H9 (cell line): ENCODE measurements at regions not wholly inside any gene's neighbourhood (a gene's known extent, or its start where the extent isn't known, plus 50 kb on each side); places are given as distances from the start of the nearest gene placed in this dataset.

Source experiments
- DNase-seq: peaks from one replicate; pipeline ENCODE4 v3.0.0-alpha.2; 2017
- H2AFZ ChIP-seq: one replicate; pipeline ENCODE4 v1.6.1; 2013; ENCODE audit warnings: mild to moderate bottlenecking, low read length, control low read depth, moderate library complexity
- H2AK5ac ChIP-seq: 2 replicates; pipeline ENCODE4 v1.6.1; 2013; ENCODE audit warnings: low read length, control low read depth, mixed read lengths; ENCODE audit not compliant: insufficient read length
- H2BK120ac ChIP-seq: one replicate; pipeline ENCODE4 v1.6.1; 2013; ENCODE audit warnings: low read depth, mild to moderate bottlenecking, low read length, control low read depth, inconsistent platforms; ENCODE audit not compliant: poor library complexity, severe bottlenecking
- H2BK12ac ChIP-seq: 2 replicates; pipeline ENCODE4 v1.6.1; 2013; ENCODE audit warnings: low read length, control low read depth, mixed read lengths, low read depth; ENCODE audit not compliant: insufficient read length
- H2BK15ac ChIP-seq: 2 replicates; pipeline ENCODE4 v1.6.1; 2013; ENCODE audit warnings: low read depth, low read length, control low read depth
- H2BK20ac ChIP-seq: one replicate; pipeline ENCODE4 v1.6.1; 2013; ENCODE audit warnings: low read depth, mild to moderate bottlenecking, low read length, control low read depth, inconsistent platforms; ENCODE audit not compliant: poor library complexity, severe bottlenecking
- H2BK5ac ChIP-seq: 2 replicates; pipeline ENCODE4 v1.6.1; 2013; ENCODE audit warnings: low read length, control low read depth, mixed read lengths; ENCODE audit not compliant: insufficient read length
- H3K14ac ChIP-seq: 2 replicates; pipeline ENCODE4 v1.6.1; 2013; ENCODE audit warnings: low read length, control low read depth; ENCODE audit not compliant: insufficient read depth
- H3K18ac ChIP-seq: 2 replicates; pipeline ENCODE4 v1.6.1; 2013; ENCODE audit warnings: low read depth, mild to moderate bottlenecking, mixed read lengths, low read length, control low read depth; ENCODE audit not compliant: insufficient read length
- H3K23ac ChIP-seq: 2 replicates; pipeline ENCODE4 v1.6.1; 2013; ENCODE audit warnings: low read length, control low read depth, mixed read lengths, low read depth; ENCODE audit not compliant: insufficient read length
- H3K23me2 ChIP-seq: 2 replicates; pipeline ENCODE4 v1.6.1; 2013; ENCODE audit warnings: low read depth, mild to moderate bottlenecking, mixed read lengths, low read length, control low read depth; ENCODE audit not compliant: insufficient read length, poor library complexity, severe bottlenecking
- H3K27ac ChIP-seq: 2 replicates; pipeline ENCODE4 v1.5.1; 2013; ENCODE audit warnings: low read length, control low read depth, mixed read lengths, low read depth; ENCODE audit not compliant: insufficient read length
- H3K27me3 ChIP-seq: 2 replicates; pipeline ENCODE4 v1.6.1; 2013; ENCODE audit warnings: low read length, control low read depth, inconsistent platforms; ENCODE audit not compliant: insufficient read depth
- H3K4ac ChIP-seq: 2 replicates; pipeline ENCODE4 v1.6.1; 2013; ENCODE audit warnings: low read depth, mild to moderate bottlenecking, control low read depth, inconsistent platforms, low read length, moderate library complexity
- H3K4me1 ChIP-seq: 2 replicates; pipeline ENCODE4 v1.6.1; 2013; ENCODE audit warnings: low read length, control low read depth, inconsistent platforms; ENCODE audit not compliant: insufficient read depth
- H3K4me2 ChIP-seq: 2 replicates; pipeline ENCODE4 v1.6.1; 2013; ENCODE audit warnings: low read length, control low read depth, mixed read lengths; ENCODE audit not compliant: insufficient read length, insufficient read depth
- H3K56ac ChIP-seq: 2 replicates; pipeline ENCODE4 v1.6.1; 2013; ENCODE audit warnings: low read depth, mild to moderate bottlenecking, mixed read lengths, low read length, control low read depth; ENCODE audit not compliant: insufficient read length
- H3K79me1 ChIP-seq: 2 replicates; pipeline ENCODE4 v1.6.1; 2013; ENCODE audit warnings: low read depth, mild to moderate bottlenecking, moderate library complexity, low read length, control low read depth, inconsistent platforms; ENCODE audit not compliant: insufficient read depth, poor library complexity, severe bottlenecking
- H3K79me2 ChIP-seq: 2 replicates; pipeline ENCODE4 v1.6.1; 2013; ENCODE audit warnings: low read length, control low read depth, inconsistent platforms; ENCODE audit not compliant: insufficient read depth
- H3K9ac ChIP-seq: 2 replicates; pipeline ENCODE4 v1.6.1; 2013; ENCODE audit warnings: low read length, control low read depth, mixed read lengths; ENCODE audit not compliant: insufficient read length; ENCODE audit errors: extremely low read depth
- H3K9me3 ChIP-seq: one replicate; pipeline ENCODE4 v1.6.1; 2013; ENCODE audit warnings: low read depth, low read length, inconsistent platforms; ENCODE audit not compliant: control insufficient read depth
- H3T11ph ChIP-seq: one replicate; pipeline ENCODE4 v1.6.1; 2013; ENCODE audit warnings: mild to moderate bottlenecking, low read length, control low read depth, inconsistent platforms
- H4K20me1 ChIP-seq: one replicate; pipeline ENCODE4 v1.6.1; 2013; ENCODE audit not compliant: control insufficient read depth, insufficient read length, insufficient read depth
- H4K5ac ChIP-seq: 2 replicates; pipeline ENCODE4 v1.6.1; 2013; ENCODE audit warnings: low read depth, mild to moderate bottlenecking, mixed read lengths, low read length, control low read depth; ENCODE audit not compliant: insufficient read length
- H4K8ac ChIP-seq: replicated peaks from 2 replicates; pipeline ENCODE4 v1.6.1; 2013; ENCODE audit warnings: low read length, control low read depth, mixed read lengths, low read depth; ENCODE audit not compliant: insufficient read length
- H4K91ac ChIP-seq: 2 replicates; pipeline ENCODE4 v1.6.1; 2013; ENCODE audit warnings: low read depth, mild to moderate bottlenecking, moderate library complexity, mixed read lengths, low read length, control low read depth; ENCODE audit not compliant: insufficient read length
- H3K27ac Mint-ChIP-seq, 3 experiments: 2 replicates in 2 of 3; 3 replicates in 1 of 3; pipeline ENCODE4 v1.8.0; 2020 to 2021; ENCODE audit warnings: mixed read lengths in 3 of 3, mild to moderate bottlenecking in 1 of 3, moderate library complexity in 1 of 3
- H3K27me3 Mint-ChIP-seq: 2 replicates; pipeline ENCODE4 v1.8.0; 2021; ENCODE audit warnings: low read depth, mild to moderate bottlenecking, moderate library complexity, mixed read lengths
- H3K36me3 Mint-ChIP-seq, 3 experiments: 2 replicates in 2 of 3; 3 replicates in 1 of 3; pipeline ENCODE4 v1.8.0; 2020 to 2021; ENCODE audit warnings: low read depth in 3 of 3, mixed read lengths in 3 of 3; ENCODE audit not compliant: insufficient read depth in 1 of 3
- H3K4me1 Mint-ChIP-seq, 2 experiments: 2 replicates each; pipeline ENCODE4 v1.8.0; 2020; ENCODE audit warnings: mixed read lengths in 2 of 2
- H3K4me3 Mint-ChIP-seq, 2 experiments: 2 replicates in 1 of 2; 3 replicates in 1 of 2; pipeline ENCODE4 v1.8.0; 2020 to 2021; ENCODE audit warnings: mild to moderate bottlenecking in 2 of 2, mixed read lengths in 2 of 2, moderate library complexity in 1 of 2
- H3K9me3 Mint-ChIP-seq, 2 experiments: 2 replicates in 1 of 2; 3 replicates in 1 of 2; pipeline ENCODE4 v1.8.0; 2020; ENCODE audit warnings: mild to moderate bottlenecking in 2 of 2, mixed read lengths in 2 of 2, moderate library complexity in 1 of 2
- CTCF ChIP-seq: fragments of 200-600 bp; sonication (generic); conservative IDR thresholded peaks from 3 replicates; pipeline ENCODE4 v1.8.0; 2021; ENCODE audit warnings: antibody characterized with exemption, mild to moderate bottlenecking
- WGBS: extraction: QIAGEN DNeasy Blood & Tissue Kit; methylation state at CpG from one replicate; pipeline ENCODE4 v1.1.7; 2013; ENCODE audit warnings: missing lambda C conversion rate, low lambda C conversion rate, mixed read lengths; ENCODE audit not compliant: insufficient read length; ENCODE audit errors: extremely low coverage; 5-methylcytosine and 5-hydroxymethylcytosine counted together

- no peak for DNase-seq
- H4K91ac ChIP-seq, result no peak overlapping the region
- H3K9me3 ChIP-seq, result no peaks in the 10 kb centered on the region
- H3K9ac ChIP-seq, result no peak overlapping the region
- no peak overlapping the region for H2AK5ac ChIP-seq
- no peak overlapping the region for H2BK12ac ChIP-seq
- no peaks in the 10 kb centered on the region for H4K20me1 ChIP-seq
- no peak for TF ChIP-seq CTCF
- no CpG with 5 or more reads among the region's 4 CpGs for WGBS
- no peak overlapping the region for H3K18ac ChIP-seq
- no peak overlapping the region for H3T11ph ChIP-seq
- H3K79me2 ChIP-seq, result no peaks in the 10 kb centered on the region
- no peak overlapping the region for H3K56ac ChIP-seq
- H3K9me3 Mint-ChIP-seq, result no peaks in the 10 kb centered on the region
- no peaks in the 10 kb centered on the region for H3K23me2 ChIP-seq
- no peak overlapping the region for H2BK20ac ChIP-seq
- H2BK120ac ChIP-seq, result no peak overlapping the region
- H2AFZ ChIP-seq, result no peak overlapping the region
- H2BK5ac ChIP-seq, result no peak overlapping the region
- no peak overlapping the region for H3K27ac ChIP-seq
- H3K79me1 ChIP-seq, result no peaks in the 10 kb centered on the region
- no peak overlapping the region for H4K5ac ChIP-seq
- no peak overlapping the region for H3K14ac ChIP-seq
- H3K23ac ChIP-seq, result no peak overlapping the region
- no peaks in the 10 kb centered on the region for H3K4me1 Mint-ChIP-seq
- no peak overlapping the region for H2BK15ac ChIP-seq
- H3K4me3 Mint-ChIP-seq, result no peak overlapping the region
- H3K27me3 ChIP-seq, result no peaks in the 10 kb centered on the region
- no peaks in the 10 kb centered on the region for H3K36me3 Mint-ChIP-seq
- H3K4me1 ChIP-seq, result no peaks in the 10 kb centered on the region
- H3K4me2 ChIP-seq, result no peak overlapping the region
- no peak overlapping the region for H3K4ac ChIP-seq
- no peak overlapping the region for H4K8ac ChIP-seq
- no peak overlapping the region for H3K27ac Mint-ChIP-seq
- no peaks in the 10 kb centered on the region for H3K27me3 Mint-ChIP-seq
Measured at GRCh38 chr12:88903333-88903732, 323.1 kb upstream of the KITLG start.
